ENCODE measurements at regions not wholly inside any gene's neighbourhood (a gene's known extent, or its start where the extent isn't known, plus 50 kb on each side); places are given as distances from the start of the nearest gene placed in this dataset.

DNA sequence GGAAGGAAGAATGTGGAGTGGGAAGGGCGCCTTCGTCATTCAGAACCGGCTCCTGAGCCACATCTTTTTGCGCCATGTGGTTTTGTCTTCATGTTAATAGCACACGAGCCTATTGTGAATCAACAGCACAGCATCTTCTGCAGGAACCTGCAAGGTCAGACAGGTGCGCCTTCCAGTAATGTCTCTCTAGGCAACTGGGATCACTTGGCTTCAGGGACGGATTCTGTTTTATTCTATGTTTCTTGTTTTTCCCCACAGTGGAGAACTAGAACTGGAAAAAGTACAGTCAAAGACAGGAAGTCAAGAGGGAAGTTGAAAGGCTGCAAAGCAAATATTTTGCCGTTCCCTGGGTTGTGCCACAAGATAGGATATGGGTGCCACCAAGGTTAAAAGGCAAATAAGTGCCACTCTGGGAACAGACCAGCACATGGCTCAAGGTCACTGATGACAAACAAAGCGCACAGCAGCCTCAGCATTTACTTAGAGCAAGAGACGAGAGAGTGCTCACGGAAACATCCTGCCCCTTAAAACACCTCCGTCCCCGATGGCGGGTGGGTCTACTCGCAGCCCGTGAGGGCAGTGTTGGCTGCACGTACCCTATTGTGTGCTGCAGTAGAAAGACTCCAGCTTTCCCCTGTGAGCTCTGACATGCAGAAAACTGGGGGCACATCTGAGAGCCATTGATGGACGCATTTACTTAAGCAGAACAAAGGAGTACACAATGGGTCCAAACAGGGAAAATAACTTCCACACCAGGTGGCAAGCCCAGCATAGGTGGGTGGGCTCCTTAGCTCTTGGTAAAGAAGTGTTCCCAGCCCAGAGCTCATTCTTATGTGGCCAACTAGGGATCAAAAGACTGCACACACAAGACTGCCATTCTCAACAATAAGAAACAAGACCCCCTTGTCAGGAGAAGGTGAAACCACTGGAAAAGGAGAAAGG is 107.2 kb upstream of the PARD3B start:
- no peak overlapping the region for H3K4me3 ChIP-seq (replicated peaks; ENCODE audit: low read depth, low read length)
- no peak for TF ChIP-seq CTCF (IDR thresholded peaks at IDR 0.05; ENCODE audit: low read depth, low read length, missing control alignments)
- DNase-seq (ENCODE audit: extremely low read depth, low read depth): no peak

DNA sequence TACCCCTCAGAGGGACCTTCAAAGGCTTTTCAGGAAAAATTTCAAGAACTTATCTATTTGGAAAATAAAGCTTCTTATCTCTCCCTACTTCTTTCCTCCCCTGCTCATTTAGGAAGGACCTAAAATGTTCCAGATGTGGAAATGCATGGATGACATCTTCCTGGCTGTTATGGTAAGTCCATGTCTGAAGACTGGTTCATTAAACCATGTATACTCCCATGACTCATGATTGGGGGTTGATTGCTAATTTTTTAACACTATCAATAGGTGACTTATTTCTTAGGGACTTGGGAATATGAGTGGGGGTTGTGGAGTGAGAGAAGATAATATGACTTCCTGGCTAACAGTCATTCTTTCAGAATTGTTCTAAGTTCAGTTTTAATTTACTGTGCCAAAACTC is 104.0 kb upstream of the PARD3B start:
- DNase-seq (ENCODE audit: extremely low read depth, low read depth): peak; percentile 4
- TF ChIP-seq CTCF (IDR thresholded peaks at IDR 0.05; ENCODE audit: low read depth, low read length, missing control alignments): no peak
- H3K4me3 ChIP-seq (replicated peaks; ENCODE audit: low read depth, low read length): no peak overlapping the region

- no peak for DNase-seq (ENCODE audit: extremely low read depth, low read depth)
- H3K4me3 ChIP-seq (replicated peaks; ENCODE audit: low read depth, low read length): no peak overlapping the region
- no peak for TF ChIP-seq CTCF (IDR thresholded peaks at IDR 0.05; ENCODE audit: low read depth, low read length, missing control alignments)
Measured at GRCh38 chr2:204445149-204445548, 100.1 kb upstream of the PARD3B start.

DNA sequence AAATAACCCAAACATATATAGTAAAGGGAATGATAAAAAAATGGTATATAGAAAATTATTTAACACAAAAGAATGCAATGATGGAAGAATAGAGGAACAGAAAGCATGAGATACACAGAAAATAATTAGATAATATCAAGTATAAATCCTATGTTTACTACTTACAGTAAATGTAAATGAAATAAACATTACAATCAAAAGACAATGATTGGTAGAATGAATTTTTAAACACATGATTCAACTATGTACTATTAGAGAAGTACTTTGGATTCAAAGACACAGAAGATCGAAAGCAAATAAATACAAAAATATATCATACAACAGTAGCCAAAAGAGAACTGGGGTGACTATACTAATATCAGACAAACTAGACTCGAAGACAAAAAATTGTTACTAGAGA is 97.6 kb upstream of the PARD3B start:
- H3K4me3 ChIP-seq (replicated peaks; ENCODE audit: low read depth, low read length): no peak overlapping the region
- TF ChIP-seq CTCF (IDR thresholded peaks at IDR 0.05; ENCODE audit: low read depth, low read length, missing control alignments): no peak
- DNase-seq (ENCODE audit: extremely low read depth, low read depth): no peak

- TF ChIP-seq CTCF (IDR thresholded peaks at IDR 0.05; ENCODE audit: low read depth, low read length, missing control alignments): no peak
- no peak for DNase-seq (ENCODE audit: extremely low read depth, low read depth)
- H3K4me3 ChIP-seq (replicated peaks; ENCODE audit: low read depth, low read length): no peak overlapping the region
Measured at GRCh38 chr2:204449977-204450376, 95.3 kb upstream of the PARD3B start.

DNA sequence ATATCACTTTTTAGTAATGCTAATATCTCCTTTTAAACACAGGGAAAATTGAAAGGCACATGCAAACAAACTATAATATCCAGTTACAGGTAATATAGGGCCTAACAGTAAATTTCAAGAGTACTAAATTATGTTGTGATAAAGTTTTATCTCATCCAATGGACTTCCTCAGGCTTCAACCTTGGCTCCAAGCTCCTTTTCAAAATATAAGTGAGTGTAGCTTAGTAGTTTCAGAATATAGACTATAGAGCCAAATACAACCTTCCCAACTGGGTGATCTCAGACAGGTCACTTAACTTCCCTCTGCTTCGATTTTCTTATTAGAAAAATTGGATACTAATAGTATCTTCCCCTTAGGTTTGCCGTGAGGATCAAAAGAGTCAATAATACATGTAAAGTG is 93.5 kb upstream of the PARD3B start:
- no peak overlapping the region for H3K4me3 ChIP-seq (replicated peaks; ENCODE audit: low read depth, low read length)
- no peak for DNase-seq (ENCODE audit: extremely low read depth, low read depth)
- TF ChIP-seq CTCF (IDR thresholded peaks at IDR 0.05; ENCODE audit: low read depth, low read length, missing control alignments): no peak

All from HFF-Myc (cell line).